Stomach smooth muscle (tissue), 2 donors: ENCODE measurements at regions not wholly inside any gene's neighbourhood (a gene's known extent, or its start where the extent isn't known, plus 50 kb on each side); places are given as distances from the start of the nearest gene placed in this dataset.
"Not testable (repeated sequence)": the region's sequence is repeated elsewhere in the genome, so short reads cannot be mapped to it uniquely, and the experiment has no call there.

Source experiments
- H3K27ac ChIP-seq: one replicate; pipeline ENCODE4 v1.7.0; 2013; ENCODE audit warnings: mild to moderate bottlenecking, low read length, inconsistent platforms
- H3K27me3 ChIP-seq, 2 donors: one replicate each; pipeline ENCODE4 v1.7.0; 2013; ENCODE audit warnings: low read length in 2 of 2; ENCODE audit not compliant: insufficient read depth in 2 of 2, control insufficient read depth in 1 of 2
- H3K36me3 ChIP-seq, 2 donors: one replicate each; pipeline ENCODE4 v1.7.0; 2013; ENCODE audit warnings: low read length in 2 of 2; ENCODE audit not compliant: control insufficient read depth in 2 of 2, insufficient read depth in 2 of 2
- H3K4me1 ChIP-seq: one replicate; pipeline ENCODE4 v1.7.0; 2013; ENCODE audit warnings: low read length; ENCODE audit not compliant: control insufficient read depth, insufficient read depth
- H3K4me3 ChIP-seq, 2 donors: one replicate each; pipeline ENCODE4 v1.7.0; 2013; ENCODE audit warnings: low read length in 2 of 2
- H3K9ac ChIP-seq, 2 donors: one replicate each; pipeline ENCODE4 v1.7.0; 2013; ENCODE audit warnings: low read length in 2 of 2, mild to moderate bottlenecking in 1 of 2
- H3K9me3 ChIP-seq, 2 donors: one replicate each; pipeline ENCODE4 v1.7.0; 2013; ENCODE audit warnings: low read length in 2 of 2; ENCODE audit not compliant: control insufficient read depth in 2 of 2
- donor health status: healthy.
- donor health status: Pancreatic carcinoma.

- Histone ChIP-seq H3K4me1 (peaks cover 4% of the 10 kb centered on the region), H3K4me3 (no peak overlapping the region), H3K9ac (no peak overlapping the region), H3K27me3 (no peaks in the 10 kb centered on the region), H3K36me3 (no peaks in the 10 kb centered on the region), H3K9me3 (no peaks in the 10 kb centered on the region), H3K27ac (no peak overlapping the region)
These were observed 129.5 kb upstream of the PCGF5 start for GRCh38 chr10:91090761-91091529.

- no peak overlapping the region for H3K27ac ChIP-seq
- no peak overlapping the region for H3K9ac ChIP-seq
- H3K4me1 ChIP-seq: peaks cover 4% of the 10 kb centered on the region
- H3K27me3 ChIP-seq: no peaks in the 10 kb centered on the region
- no peak overlapping the region for H3K4me3 ChIP-seq
- H3K36me3 ChIP-seq: no peaks in the 10 kb centered on the region
- no peaks in the 10 kb centered on the region for H3K9me3 ChIP-seq
These were observed 128.7 kb upstream of the PCGF5 start for GRCh38 chr10:91091780-91092179.

GRCh38 chr10:91096274-91096673, 124.2 kb upstream of the PCGF5 start:
- Histone ChIP-seq H3K27ac (no peak overlapping the region), H3K4me1 (no peaks in the 10 kb centered on the region)

GRCh38 chr10:91097313-91097712, 123.2 kb upstream of the PCGF5 start:
- Histone ChIP-seq H3K4me1 (no peaks in the 10 kb centered on the region), H3K36me3 (no peaks in the 10 kb centered on the region), H3K27ac (no peak overlapping the region), H3K9ac (no peak overlapping the region), H3K27me3 (no peaks in the 10 kb centered on the region), H3K4me3 (no peak overlapping the region), H3K9me3 (no peaks in the 10 kb centered on the region)

More at GRCh38 chr10:91096274-91096673, 124.2 kb upstream of the PCGF5 start:
- Histone ChIP-seq H3K36me3 (no peaks in the 10 kb centered on the region), H3K27me3 (no peaks in the 10 kb centered on the region), H3K4me3 (no peak overlapping the region), H3K9me3 (no peaks in the 10 kb centered on the region), H3K9ac (no peak overlapping the region)

- not testable (repeated sequence) for H3K9me3 ChIP-seq, H3K9ac ChIP-seq, H3K4me1 ChIP-seq, H3K27me3 ChIP-seq, H3K36me3 ChIP-seq, H3K27ac ChIP-seq, H3K4me3 ChIP-seq
These were observed 122.4 kb upstream of the PCGF5 start for GRCh38 chr10:91098021-91098420.

GRCh38 chr10:91103384-91104192, 116.9 kb upstream of the PCGF5 start:
- Histone ChIP-seq H3K4me1 (no peaks in the 10 kb centered on the region), H3K9me3 (peaks cover 0 to 4% of the 10 kb centered on the region in 2 donors), H3K36me3 (no peaks in the 10 kb centered on the region), H3K27me3 (no peaks in the 10 kb centered on the region), H3K4me3 (no peak overlapping the region), H3K9ac (no peak overlapping the region), H3K27ac (no peak overlapping the region)

GRCh38 chr10:91104193-91105041, 116.0 kb upstream of the PCGF5 start:
- H3K27ac ChIP-seq: no peak overlapping the region
- H3K4me1 ChIP-seq: no peaks in the 10 kb centered on the region
- H3K9me3 ChIP-seq: peaks cover 0 to 4% of the 10 kb centered on the region in 2 donors
- H3K27me3 ChIP-seq: no peaks in the 10 kb centered on the region
- H3K4me3 ChIP-seq: no peak overlapping the region
- H3K36me3 ChIP-seq: no peaks in the 10 kb centered on the region
- H3K9ac ChIP-seq: no peak overlapping the region

GRCh38 chr10:91105269-91105668, 115.2 kb upstream of the PCGF5 start:
- H3K9me3 ChIP-seq: peaks cover 0 to 4% of the 10 kb centered on the region in 2 donors
- H3K4me1 ChIP-seq: no peaks in the 10 kb centered on the region
- no peak overlapping the region for H3K27ac ChIP-seq
- no peak overlapping the region for H3K4me3 ChIP-seq
- H3K36me3 ChIP-seq: no peaks in the 10 kb centered on the region
- no peak overlapping the region for H3K9ac ChIP-seq
- H3K27me3 ChIP-seq: no peaks in the 10 kb centered on the region

GRCh38 chr10:91108820-91109219, 111.6 kb upstream of the PCGF5 start:
- H3K9ac ChIP-seq: no peak overlapping the region
- no peaks in the 10 kb centered on the region for H3K27me3 ChIP-seq
- peaks cover 0 to 4% of the 10 kb centered on the region in 2 donors for H3K9me3 ChIP-seq
- H3K4me3 ChIP-seq: no peak overlapping the region
- H3K36me3 ChIP-seq: no peaks in the 10 kb centered on the region
- no peaks in the 10 kb centered on the region for H3K4me1 ChIP-seq
- H3K27ac ChIP-seq: no peak overlapping the region

- Histone ChIP-seq H3K36me3 (no peaks in the 10 kb centered on the region), H3K4me3 (no peak overlapping the region), H3K4me1 (no peaks in the 10 kb centered on the region), H3K27ac (no peak overlapping the region), H3K27me3 (no peaks in the 10 kb centered on the region), H3K9ac (no peak overlapping the region), H3K9me3 (peaks cover 0 to 4% of the 10 kb centered on the region in 2 donors)
These were observed 109.4 kb upstream of the PCGF5 start for GRCh38 chr10:91111060-91111459.
